Caco-2 (cell line): ENCODE measurements at regions not wholly inside any gene's neighbourhood (a gene's known extent, or its start where the extent isn't known, plus 50 kb on each side); places are given as distances from the start of the nearest gene placed in this dataset.

Experiments used
- BruUV-seq: library from RNA; stranded (reverse); fragments of 400-500 nt; replicated peaks from 2 replicates; lab custom pipeline; 2021; lab: Mats Ljungman, UMichigan
- CTCF ChIA-PET: fragments of 300-600 bp; sonication (Branson Sonifier 250); formaldehyde crosslinking; loops from one replicate; lab custom pipeline; 2022; ENCODE audit warnings: antibody characterized with exemption; lab: Charles Lee
- POLR2A ChIA-PET: fragments of 300-600 bp; sonication (Branson Sonifier 250); formaldehyde crosslinking; loops from one replicate; lab custom pipeline; 2022; ENCODE audit warnings: antibody characterized with exemption; lab: Charles Lee
- DNase-seq, 2 experiments: peaks; one replicate each; pipeline versions ENCODE4 v3.0.0 to v3.0.0-alpha.2; 2020 to 2022
- H3K27me3 ChIP-seq: replicated peaks from 2 replicates; pipeline ENCODE4 v1.6.0; 2011; ENCODE audit warnings: low read length; ENCODE audit not compliant: control insufficient read depth, insufficient read depth
- H3K36me3 ChIP-seq: 2 replicates; pipeline ENCODE4 v1.5.1; 2011; ENCODE audit warnings: low read length; ENCODE audit not compliant: control insufficient read depth, insufficient read depth
- H3K4me1 ChIP-seq: fragments of 250-450 bp; sonication (Bioruptor Pico); 2 replicates; pipeline ENCODE4 v1.5.1; 2020; ENCODE audit warnings: mild to moderate bottlenecking
- H3K4me3 ChIP-seq: 2 replicates; pipeline ENCODE4 v1.5.1; 2011; ENCODE audit warnings: low read depth, mild to moderate bottlenecking, control low read depth, low read length
- H3K9me3 ChIP-seq: fragments of 250-450 bp; sonication (Bioruptor Pico); 2 replicates; pipeline ENCODE4 v1.5.1; 2020; ENCODE audit warnings: mild to moderate bottlenecking, moderate library complexity
- H3K27ac Mint-ChIP-seq: one replicate; pipeline ENCODE4 v1.8.0; 2022; ENCODE audit warnings: mixed read lengths; ENCODE audit not compliant: unreplicated experiment
- H3K27me3 Mint-ChIP-seq: one replicate; pipeline ENCODE4 v1.8.0; 2022; ENCODE audit warnings: mixed read lengths; ENCODE audit not compliant: insufficient read depth, unreplicated experiment
- H3K36me3 Mint-ChIP-seq: one replicate; pipeline ENCODE4 v1.8.0; 2022; ENCODE audit warnings: mild to moderate bottlenecking, mixed read lengths; ENCODE audit not compliant: insufficient read depth, unreplicated experiment
- H3K4me1 Mint-ChIP-seq: one replicate; pipeline ENCODE4 v1.8.0; 2022; ENCODE audit warnings: low read depth, mixed read lengths; ENCODE audit not compliant: unreplicated experiment
- H3K4me3 Mint-ChIP-seq: one replicate; pipeline ENCODE4 v1.8.0; 2022; ENCODE audit warnings: mild to moderate bottlenecking, moderate library complexity, mixed read lengths; ENCODE audit not compliant: unreplicated experiment
- H3K9me3 Mint-ChIP-seq: one replicate; pipeline ENCODE4 v1.8.0; 2022; ENCODE audit warnings: mixed read lengths; ENCODE audit not compliant: unreplicated experiment
- CTCF ChIP-seq, 2 experiments: fragments of 200-600 bp in 1 of 2; IDR thresholded peaks; 1 replicate in 1 of 2; 2 replicates in 1 of 2; pipeline versions ENCODE4 v1.5.1 to v1.8.0; 2011 to 2022; ENCODE audit warnings: antibody characterized with exemption in 1 of 2, control low read depth in 1 of 2, inconsistent platforms in 1 of 2, low read depth in 1 of 2, low read length in 1 of 2, mild to moderate bottlenecking in 1 of 2, moderate library complexity in 1 of 2; ENCODE audit not compliant: insufficient read depth in 1 of 2, severe bottlenecking in 1 of 2, unreplicated experiment in 1 of 2
- intact Hi-C: fragments of 100-400 bp; cut with micrococcal nuclease; formaldehyde crosslinking; loops from one replicate; pipeline ENCODE4 v1.10.0; 2022; ENCODE audit not compliant: unreplicated experiment

- ChIA-PET POLR2A (no interaction called here), CTCF (no interaction called here)
- no peak overlapping the region for H3K27ac Mint-ChIP-seq
- no TSS peak for BruUV-seq
- H3K4me3 ChIP-seq = no peak overlapping the region
- H3K27me3 Mint-ChIP-seq = no peaks in the 10 kb centered on the region
- DNase-seq = no peak
- peaks cover 16% of the 10 kb centered on the region for H3K9me3 Mint-ChIP-seq
- H3K4me3 Mint-ChIP-seq = no peak overlapping the region
- no peaks in the 10 kb centered on the region for H3K36me3 ChIP-seq
- no peaks in the 10 kb centered on the region for H3K9me3 ChIP-seq
- no peaks in the 10 kb centered on the region for H3K36me3 Mint-ChIP-seq
- no peaks in the 10 kb centered on the region for H3K27me3 ChIP-seq
- intact Hi-C loops = no loop called here
- H3K4me1 Mint-ChIP-seq = no peaks in the 10 kb centered on the region
- no peaks in the 10 kb centered on the region for H3K4me1 ChIP-seq
- no peak for TF ChIP-seq CTCF (IDR thresholded peaks at IDR 0.05; ENCODE audit: insufficient read depth in 1 of 2, low read depth in 1 of 2, low read length in 1 of 2, severe bottlenecking in 1 of 2, unreplicated experiment in 1 of 2)
These were observed 1472.2 kb downstream of the SUCLG1 start for GRCh38 chr2:82986899-82987298.

GRCh38 chr2:82985572-82986197 is 1473.4 kb downstream of the SUCLG1 start:
- Histone ChIP-seq H3K9me3 (peaks cover 5% of the 10 kb centered on the region), H3K27me3 (no peaks in the 10 kb centered on the region), H3K36me3 (no peaks in the 10 kb centered on the region), H3K4me1 (no peaks in the 10 kb centered on the region), H3K4me3 (no peak overlapping the region)
- CTCF ChIA-PET = no interaction called here
- Mint-ChIP-seq H3K4me3 (no peak overlapping the region), H3K36me3 (no peaks in the 10 kb centered on the region), H3K9me3 (peaks cover 19% of the 10 kb centered on the region), H3K27ac (no peak overlapping the region), H3K4me1 (no peaks in the 10 kb centered on the region), H3K27me3 (no peaks in the 10 kb centered on the region)
- intact Hi-C loops = no loop called here
- no TSS peak for BruUV-seq
- POLR2A ChIA-PET = no interaction called here
- no peak for DNase-seq
- TF ChIP-seq CTCF (IDR thresholded peaks at IDR 0.05; ENCODE audit: insufficient read depth in 1 of 2, low read depth in 1 of 2, low read length in 1 of 2, severe bottlenecking in 1 of 2, unreplicated experiment in 1 of 2) = no peak

GRCh38 chr2:82968358-82968757 is 1490.7 kb downstream of the SUCLG1 start:
- ChIA-PET POLR2A (no interaction called here), CTCF (no interaction called here)
- Mint-ChIP-seq H3K27ac (no peak overlapping the region), H3K4me3 (no peak overlapping the region), H3K27me3 (no peaks in the 10 kb centered on the region), H3K4me1 (no peaks in the 10 kb centered on the region), H3K36me3 (no peaks in the 10 kb centered on the region), H3K9me3 (peaks cover 17% of the 10 kb centered on the region)
- H3K36me3 ChIP-seq = no peaks in the 10 kb centered on the region
- no TSS peak for BruUV-seq
- H3K4me3 ChIP-seq = no peak overlapping the region
- no peak for DNase-seq
- no peak for TF ChIP-seq CTCF (IDR thresholded peaks at IDR 0.05; ENCODE audit: insufficient read depth in 1 of 2, low read depth in 1 of 2, low read length in 1 of 2, severe bottlenecking in 1 of 2, unreplicated experiment in 1 of 2)
- no peaks in the 10 kb centered on the region for H3K4me1 ChIP-seq
- H3K9me3 ChIP-seq = no peaks in the 10 kb centered on the region
- H3K27me3 ChIP-seq = no peaks in the 10 kb centered on the region
- intact Hi-C loops = no loop called here
